ENCODE measurements at regions not wholly inside any gene's neighbourhood (a gene's known extent, or its start where the extent isn't known, plus 50 kb on each side); places are given as distances from the start of the nearest gene placed in this dataset.
A peak's percentile ranks its signal among the peaks of the same experiment; 100 is the strongest.

GRCh38 chrX:107502316-107502715, 52.9 kb downstream of the FRMPD3 start:
- Histone ChIP-seq H3K4me1 (ENCODE audit: control insufficient read depth in 2 of 2, insufficient read depth in 2 of 2, low read length in 2 of 2) (no peaks in the 10 kb centered on the region), H3K27me3 (ENCODE audit: control insufficient read depth in 2 of 2, insufficient read depth in 2 of 2, low read length in 2 of 2) (no peaks in the 10 kb centered on the region), H3K9me3 (ENCODE audit: control insufficient read depth in 2 of 3, low read length in 3 of 3) (no peaks in the 10 kb centered on the region), H3K36me3 (ENCODE audit: control insufficient read depth in 2 of 3, insufficient read depth in 3 of 3, low read length in 3 of 3) (no peaks in the 10 kb centered on the region), H3K27ac (ENCODE audit: low read depth, low read length) (no peak overlapping the region), H3K4me3 (ENCODE audit: low read length) (no peak overlapping the region)
- Mint-ChIP-seq H3K27ac (no peak overlapping the region), H3K4me1 (no peaks in the 10 kb centered on the region), H3K27me3 (peaks cover 18 to 35% (median 25%) of the 10 kb centered on the region in 5 donors), H3K9me3 (no peaks in the 10 kb centered on the region), H3K36me3 (no peaks in the 10 kb centered on the region), H3K4me3 (no peak overlapping the region)
- intact Hi-C loops (cut with micrococcal nuclease) = no loop called here
- DNase-seq (no peak), ATAC-seq (no peak)
- ChIA-PET CTCF (no interaction called here), POLR2A (no interaction called here)

GRCh38 chrX:107504006-107504405, 54.6 kb downstream of the FRMPD3 start:
- Histone ChIP-seq H3K36me3 (ENCODE audit: control insufficient read depth in 2 of 3, insufficient read depth in 3 of 3, low read length in 3 of 3) (no peaks in the 10 kb centered on the region), H3K4me1 (ENCODE audit: control insufficient read depth in 2 of 2, insufficient read depth in 2 of 2, low read length in 2 of 2) (no peaks in the 10 kb centered on the region), H3K27me3 (ENCODE audit: control insufficient read depth in 2 of 2, insufficient read depth in 2 of 2, low read length in 2 of 2) (no peaks in the 10 kb centered on the region), H3K27ac (ENCODE audit: low read depth, low read length) (no peak overlapping the region), H3K4me3 (ENCODE audit: low read length) (no peak overlapping the region), H3K9me3 (ENCODE audit: control insufficient read depth in 2 of 3, low read length in 3 of 3) (no peaks in the 10 kb centered on the region)
- Mint-ChIP-seq H3K4me1 (peaks cover 0 to 6% (median 0%) of the 10 kb centered on the region in 7 donors), H3K9me3 (peaks cover 0 to 7% (median 0%) of the 10 kb centered on the region in 11 donors), H3K27me3 (peaks cover 28 to 43% (median 33%) of the 10 kb centered on the region in 5 donors), H3K36me3 (no peaks in the 10 kb centered on the region), H3K27ac (no peak overlapping the region), H3K4me3 (no peak overlapping the region)
- intact Hi-C loops (cut with micrococcal nuclease) = no loop called here
- POLR2A ChIA-PET = no interaction called here
- ATAC-seq (no peak), DNase-seq (no peak)
- CTCF ChIA-PET = no interaction called here

- Histone ChIP-seq H3K36me3 (ENCODE audit: control insufficient read depth in 2 of 3, insufficient read depth in 3 of 3, low read length in 3 of 3) (no peaks in the 10 kb centered on the region), H3K4me3 (ENCODE audit: low read length) (no peak overlapping the region), H3K4me1 (ENCODE audit: control insufficient read depth in 2 of 2, insufficient read depth in 2 of 2, low read length in 2 of 2) (no peaks in the 10 kb centered on the region), H3K27ac (ENCODE audit: low read depth, low read length) (no peak overlapping the region), H3K27me3 (ENCODE audit: control insufficient read depth in 2 of 2, insufficient read depth in 2 of 2, low read length in 2 of 2) (no peaks in the 10 kb centered on the region), H3K9me3 (ENCODE audit: control insufficient read depth in 2 of 3, low read length in 3 of 3) (no peaks in the 10 kb centered on the region)
- Mint-ChIP-seq H3K4me3 (no peak overlapping the region), H3K27ac (no peak overlapping the region), H3K27me3 (peaks cover 30 to 48% (median 39%) of the 10 kb centered on the region in 5 donors), H3K36me3 (no peaks in the 10 kb centered on the region), H3K9me3 (peaks cover 0 to 10% (median 0%) of the 10 kb centered on the region in 11 donors), H3K4me1 (peaks cover 0 to 6% (median 0%) of the 10 kb centered on the region in 7 donors)
- ChIA-PET POLR2A (interaction anchor here (0.6 kb wide), 1 partner anchor 21 kb away, joined by 3 read pairs; no protein-coding TSS in a partner anchor), CTCF (no interaction called here)
- DNase-seq (no peak), ATAC-seq (no peak)
- intact Hi-C loops (cut with micrococcal nuclease) = no loop called here
These were observed 55.8 kb downstream of the FRMPD3 start for GRCh38 chrX:107505223-107505622.

- Histone ChIP-seq H3K27me3 (ENCODE audit: control insufficient read depth in 2 of 2, insufficient read depth in 2 of 2, low read length in 2 of 2) (no peaks in the 10 kb centered on the region), H3K4me1 (ENCODE audit: control insufficient read depth in 2 of 2, insufficient read depth in 2 of 2, low read length in 2 of 2) (no peaks in the 10 kb centered on the region), H3K36me3 (ENCODE audit: control insufficient read depth in 2 of 3, insufficient read depth in 3 of 3, low read length in 3 of 3) (no peaks in the 10 kb centered on the region), H3K9me3 (ENCODE audit: control insufficient read depth in 2 of 3, low read length in 3 of 3) (no peaks in the 10 kb centered on the region), H3K27ac (ENCODE audit: low read depth, low read length) (no peak overlapping the region), H3K4me3 (ENCODE audit: low read length) (no peak overlapping the region)
- peak overlapping the region in 4 of 10 donors; percentile 34 to 61 (median 57) for H3K4me3 Mint-ChIP-seq
- peaks cover 0 to 6% (median 0%) of the 10 kb centered on the region in 7 donors for H3K4me1 Mint-ChIP-seq
- H3K27ac Mint-ChIP-seq = no peak overlapping the region
- ATAC-seq = no peak
- intact Hi-C loops (cut with micrococcal nuclease) = no loop called here
- H3K36me3 Mint-ChIP-seq = no peaks in the 10 kb centered on the region
- POLR2A ChIA-PET = no interaction called here
- CTCF ChIA-PET = no interaction called here
- H3K9me3 Mint-ChIP-seq = peaks cover 0 to 10% (median 0%) of the 10 kb centered on the region in 11 donors
- peaks cover 30 to 48% (median 39%) of the 10 kb centered on the region in 5 donors for H3K27me3 Mint-ChIP-seq
- no peak for DNase-seq
These were observed 57.2 kb downstream of the FRMPD3 start for GRCh38 chrX:107506596-107507031.

- POLR2A ChIA-PET = no interaction called here
- Histone ChIP-seq H3K4me1 (ENCODE audit: control insufficient read depth in 2 of 2, insufficient read depth in 2 of 2, low read length in 2 of 2) (no peaks in the 10 kb centered on the region), H3K27me3 (ENCODE audit: control insufficient read depth in 2 of 2, insufficient read depth in 2 of 2, low read length in 2 of 2) (no peaks in the 10 kb centered on the region), H3K9me3 (ENCODE audit: control insufficient read depth in 2 of 3, low read length in 3 of 3) (no peaks in the 10 kb centered on the region), H3K27ac (ENCODE audit: low read depth, low read length) (no peak overlapping the region), H3K4me3 (ENCODE audit: low read length) (no peak overlapping the region), H3K36me3 (ENCODE audit: control insufficient read depth in 2 of 3, insufficient read depth in 3 of 3, low read length in 3 of 3) (no peaks in the 10 kb centered on the region)
- no peaks in the 10 kb centered on the region for H3K36me3 Mint-ChIP-seq
- H3K27me3 Mint-ChIP-seq = peaks cover 30 to 48% (median 39%) of the 10 kb centered on the region in 5 donors
- peaks cover 0 to 6% (median 0%) of the 10 kb centered on the region in 7 donors for H3K4me1 Mint-ChIP-seq
- intact Hi-C loops (cut with micrococcal nuclease) = no loop called here
- DNase-seq (no peak), ATAC-seq (no peak)
- peaks cover 0 to 10% (median 0%) of the 10 kb centered on the region in 11 donors for H3K9me3 Mint-ChIP-seq
- peak overlapping the region in 6 of 10 donors; percentile 44 to 61 (median 54) for H3K4me3 Mint-ChIP-seq
- no peak overlapping the region for H3K27ac Mint-ChIP-seq
- CTCF ChIA-PET = no interaction called here
These were observed 57.8 kb downstream of the FRMPD3 start for GRCh38 chrX:107507093-107507743.

- no peak overlapping the region for H3K27ac ChIP-seq (ENCODE audit: low read depth, low read length)
- Mint-ChIP-seq H3K4me3 (peak overlapping the region in 5 of 10 donors; percentile 44 to 61 (median 56)), H3K27me3 (peaks cover 30 to 48% (median 39%) of the 10 kb centered on the region in 5 donors), H3K27ac (no peak overlapping the region), H3K4me1 (peaks cover 0 to 6% (median 0%) of the 10 kb centered on the region in 7 donors), H3K36me3 (no peaks in the 10 kb centered on the region), H3K9me3 (peaks cover 0 to 10% (median 0%) of the 10 kb centered on the region in 11 donors)
- ChIA-PET CTCF (no interaction called here), POLR2A (no interaction called here)
- no peaks in the 10 kb centered on the region for H3K36me3 ChIP-seq (ENCODE audit: control insufficient read depth in 2 of 3, insufficient read depth in 3 of 3, low read length in 3 of 3)
- no peak for DNase-seq
- no peaks in the 10 kb centered on the region for H3K9me3 ChIP-seq (ENCODE audit: control insufficient read depth in 2 of 3, low read length in 3 of 3)
- H3K27me3 ChIP-seq (ENCODE audit: control insufficient read depth in 2 of 2, insufficient read depth in 2 of 2, low read length in 2 of 2) = no peaks in the 10 kb centered on the region
- H3K4me3 ChIP-seq (ENCODE audit: low read length) = no peak overlapping the region
- intact Hi-C loops (cut with micrococcal nuclease) = no loop called here
- H3K4me1 ChIP-seq (ENCODE audit: control insufficient read depth in 2 of 2, insufficient read depth in 2 of 2, low read length in 2 of 2) = no peaks in the 10 kb centered on the region
- ATAC-seq = no peak
These were observed 58.3 kb downstream of the FRMPD3 start for GRCh38 chrX:107507744-107508117.

GRCh38 chrX:107508925-107509324, 59.5 kb downstream of the FRMPD3 start:
- Histone ChIP-seq H3K9me3 (ENCODE audit: control insufficient read depth in 2 of 3, low read length in 3 of 3) (no peaks in the 10 kb centered on the region), H3K27ac (ENCODE audit: low read depth, low read length) (no peak overlapping the region), H3K4me1 (ENCODE audit: control insufficient read depth in 2 of 2, insufficient read depth in 2 of 2, low read length in 2 of 2) (no peaks in the 10 kb centered on the region), H3K36me3 (ENCODE audit: control insufficient read depth in 2 of 3, insufficient read depth in 3 of 3, low read length in 3 of 3) (no peaks in the 10 kb centered on the region), H3K27me3 (ENCODE audit: control insufficient read depth in 2 of 2, insufficient read depth in 2 of 2, low read length in 2 of 2) (no peaks in the 10 kb centered on the region), H3K4me3 (ENCODE audit: low read length) (no peak overlapping the region)
- ChIA-PET POLR2A (no interaction called here), CTCF (no interaction called here)
- Mint-ChIP-seq H3K9me3 (peaks cover 0 to 10% (median 0%) of the 10 kb centered on the region in 11 donors), H3K4me1 (peaks cover 0 to 6% (median 0%) of the 10 kb centered on the region in 7 donors), H3K27me3 (peaks cover 22 to 43% (median 39%) of the 10 kb centered on the region in 5 donors), H3K27ac (no peak overlapping the region), H3K4me3 (no peak overlapping the region), H3K36me3 (no peaks in the 10 kb centered on the region)
- intact Hi-C loops (cut with micrococcal nuclease) = no loop called here
- ATAC-seq (no peak), DNase-seq (no peak)
